ENCODE measurements at regions not wholly inside any gene's neighbourhood (a gene's known extent, or its start where the extent isn't known, plus 50 kb on each side); places are given as distances from the start of the nearest gene placed in this dataset.

GRCh38 chr5:29150840-29151239 is 2042.6 kb upstream of the CDH6 start:
- TF ChIP-seq GATA3 (IDR thresholded peaks at IDR 0.05; ENCODE audit: low read depth, low read length) = no peak
- no peak for TF ChIP-seq GATA2 (IDR thresholded peaks at IDR 0.05; ENCODE audit: low read depth, low read length)

GRCh38 chr5:29148581-29148980 is 2044.9 kb upstream of the CDH6 start:
- TF ChIP-seq GATA3 (IDR thresholded peaks at IDR 0.05; ENCODE audit: low read depth, low read length) (no peak), GATA2 (IDR thresholded peaks at IDR 0.05; ENCODE audit: low read depth, low read length) (no peak)

- TF ChIP-seq GATA2 (IDR thresholded peaks at IDR 0.05; ENCODE audit: low read depth, low read length) = no peak
- no peak for TF ChIP-seq GATA3 (IDR thresholded peaks at IDR 0.05; ENCODE audit: low read depth, low read length)
Measured at GRCh38 chr5:29148073-29148472, 2045.4 kb upstream of the CDH6 start.

- no peak for TF ChIP-seq GATA2 (IDR thresholded peaks at IDR 0.05; ENCODE audit: low read depth, low read length)
- TF ChIP-seq GATA3 (IDR thresholded peaks at IDR 0.05; ENCODE audit: low read depth, low read length) = no peak
Measured at GRCh38 chr5:29143266-29143665, 2050.2 kb upstream of the CDH6 start.

- TF ChIP-seq GATA2 (IDR thresholded peaks at IDR 0.05; ENCODE audit: low read depth, low read length) (no peak), GATA3 (IDR thresholded peaks at IDR 0.05; ENCODE audit: low read depth, low read length) (no peak)
Measured at GRCh38 chr5:29134418-29134817, 2059.1 kb upstream of the CDH6 start.

GRCh38 chr5:29131285-29131684 is 2062.2 kb upstream of the CDH6 start:
- TF ChIP-seq GATA2 (IDR thresholded peaks at IDR 0.05; ENCODE audit: low read depth, low read length) (no peak), GATA3 (IDR thresholded peaks at IDR 0.05; ENCODE audit: low read depth, low read length) (no peak)

GRCh38 chr5:29130786-29131185 is 2062.7 kb upstream of the CDH6 start:
- no peak for TF ChIP-seq GATA2 (IDR thresholded peaks at IDR 0.05; ENCODE audit: low read depth, low read length)
- no peak for TF ChIP-seq GATA3 (IDR thresholded peaks at IDR 0.05; ENCODE audit: low read depth, low read length)

GRCh38 chr5:29122306-29122705 is 2071.2 kb upstream of the CDH6 start:
- TF ChIP-seq GATA2 (IDR thresholded peaks at IDR 0.05; ENCODE audit: low read depth, low read length) (no peak), GATA3 (IDR thresholded peaks at IDR 0.05; ENCODE audit: low read depth, low read length) (no peak)

GRCh38 chr5:29114331-29114768 is 2076.0 kb upstream of the CDH9 start:
- TF ChIP-seq GATA2 (IDR thresholded peaks at IDR 0.05; ENCODE audit: low read depth, low read length) (no peak), GATA3 (IDR thresholded peaks at IDR 0.05; ENCODE audit: low read depth, low read length) (no peak)

- TF ChIP-seq GATA3 (IDR thresholded peaks at IDR 0.05; ENCODE audit: low read depth, low read length) = no peak
- no peak for TF ChIP-seq GATA2 (IDR thresholded peaks at IDR 0.05; ENCODE audit: low read depth, low read length)
Measured at GRCh38 chr5:29113516-29113915, 2075.1 kb upstream of the CDH9 start.

- TF ChIP-seq GATA2 (IDR thresholded peaks at IDR 0.05; ENCODE audit: low read depth, low read length) = no peak
Measured at GRCh38 chr5:29099585-29099984, 2061.2 kb upstream of the CDH9 start.

GRCh38 chr5:29089591-29090130 is 2051.3 kb upstream of the CDH9 start:
- TF ChIP-seq GATA3 (IDR thresholded peaks at IDR 0.05; ENCODE audit: low read depth, low read length) (no peak), GATA2 (IDR thresholded peaks at IDR 0.05; ENCODE audit: low read depth, low read length) (no peak)

GRCh38 chr5:29085142-29085541 is 2046.8 kb upstream of the CDH9 start:
- no peak for TF ChIP-seq GATA3 (IDR thresholded peaks at IDR 0.05; ENCODE audit: low read depth, low read length)
- TF ChIP-seq GATA2 (IDR thresholded peaks at IDR 0.05; ENCODE audit: low read depth, low read length) = no peak

- TF ChIP-seq GATA3 (IDR thresholded peaks at IDR 0.05; ENCODE audit: low read depth, low read length) = no peak
- no peak for TF ChIP-seq GATA2 (IDR thresholded peaks at IDR 0.05; ENCODE audit: low read depth, low read length)
Measured at GRCh38 chr5:29079771-29080170, 2041.4 kb upstream of the CDH9 start.

- TF ChIP-seq GATA2 (IDR thresholded peaks at IDR 0.05; ENCODE audit: low read depth, low read length) = no peak
- no peak for TF ChIP-seq GATA3 (IDR thresholded peaks at IDR 0.05; ENCODE audit: low read depth, low read length)
Measured at GRCh38 chr5:29077451-29077850, 2039.1 kb upstream of the CDH9 start.

GRCh38 chr5:29069104-29069402 is 2030.7 kb upstream of the CDH9 start:
- no peak for TF ChIP-seq GATA2 (IDR thresholded peaks at IDR 0.05; ENCODE audit: low read depth, low read length)
- TF ChIP-seq GATA3 (IDR thresholded peaks at IDR 0.05; ENCODE audit: low read depth, low read length) = no peak
